Neural cell (in vitro differentiated cells): ENCODE measurements at regions not wholly inside any gene's neighbourhood (a gene's known extent, or its start where the extent isn't known, plus 50 kb on each side); places are given as distances from the start of the nearest gene placed in this dataset.

Experiments used
- EP300 ChIP-seq: fragments of 450-650 bp; conservative IDR thresholded peaks from 2 replicates; pipeline ENCODE4 v1.6.1; 2014; ENCODE audit warnings: antibody characterized with exemption, mild to moderate bottlenecking, moderate library complexity; ENCODE audit not compliant: poor library complexity, severe bottlenecking
- TAF1 ChIP-seq: IDR thresholded peaks from 2 replicates; pipeline ENCODE4 v1.6.1; 2012; ENCODE audit warnings: low read depth
- TF ChIP-seq, protein P1 (sequence below): fragments of 450-650 bp; IDR thresholded peaks from 2 replicates; pipeline ENCODE4 v1.5.1; 2014; ENCODE audit warnings: antibody characterized with exemption, mild to moderate bottlenecking, moderate library complexity; ENCODE audit not compliant: poor library complexity, severe bottlenecking

DNA sequence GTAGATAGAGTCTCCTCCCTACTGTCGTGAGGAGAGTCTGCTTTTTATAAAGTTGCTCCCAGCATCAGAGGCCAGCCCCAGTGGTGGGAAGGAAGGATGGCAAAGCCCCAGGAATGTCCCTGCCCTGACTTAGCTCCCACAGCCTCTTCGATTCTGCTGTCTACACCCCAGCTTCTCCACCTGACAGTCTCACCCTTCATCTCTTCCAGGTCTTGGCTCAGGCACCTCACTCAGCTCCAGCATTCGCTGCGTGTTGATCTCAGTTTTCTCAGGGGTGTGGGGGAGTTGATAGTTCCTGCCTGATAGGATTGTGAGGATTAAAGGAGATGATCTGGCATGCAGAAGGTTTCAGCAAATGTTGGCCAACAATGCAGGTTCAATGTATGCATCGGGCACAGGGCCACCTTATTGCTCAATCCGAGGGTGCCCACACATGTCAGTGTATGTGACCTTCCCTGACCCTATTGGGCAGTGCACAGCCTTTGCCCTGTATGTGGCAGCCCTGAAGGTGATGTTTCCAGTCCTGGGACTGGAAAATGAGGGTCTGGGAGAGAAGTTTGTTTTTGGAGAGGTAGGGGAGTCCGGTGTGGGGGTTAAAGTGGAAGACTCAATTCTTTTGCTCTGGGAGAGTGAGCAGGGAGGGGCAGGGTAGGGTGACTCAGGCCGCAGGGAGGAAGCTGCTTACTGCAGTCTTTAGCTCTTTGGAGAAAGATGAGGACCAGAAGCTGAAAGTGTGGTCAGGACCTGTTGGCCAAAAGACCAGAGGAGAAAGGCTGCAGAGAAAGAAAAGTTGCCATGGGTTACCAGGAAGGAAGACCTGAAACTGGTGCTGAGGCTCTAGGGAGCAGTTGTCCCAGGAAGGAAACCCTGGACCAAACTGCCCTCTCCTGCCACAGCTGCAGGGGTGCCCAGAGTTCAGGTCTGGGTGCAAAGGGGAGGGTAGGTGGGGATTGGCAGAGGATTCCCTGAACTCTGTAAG, 153.2 kb downstream of the MACROH2A1 start:
- TF ChIP-seq, protein P1, sequence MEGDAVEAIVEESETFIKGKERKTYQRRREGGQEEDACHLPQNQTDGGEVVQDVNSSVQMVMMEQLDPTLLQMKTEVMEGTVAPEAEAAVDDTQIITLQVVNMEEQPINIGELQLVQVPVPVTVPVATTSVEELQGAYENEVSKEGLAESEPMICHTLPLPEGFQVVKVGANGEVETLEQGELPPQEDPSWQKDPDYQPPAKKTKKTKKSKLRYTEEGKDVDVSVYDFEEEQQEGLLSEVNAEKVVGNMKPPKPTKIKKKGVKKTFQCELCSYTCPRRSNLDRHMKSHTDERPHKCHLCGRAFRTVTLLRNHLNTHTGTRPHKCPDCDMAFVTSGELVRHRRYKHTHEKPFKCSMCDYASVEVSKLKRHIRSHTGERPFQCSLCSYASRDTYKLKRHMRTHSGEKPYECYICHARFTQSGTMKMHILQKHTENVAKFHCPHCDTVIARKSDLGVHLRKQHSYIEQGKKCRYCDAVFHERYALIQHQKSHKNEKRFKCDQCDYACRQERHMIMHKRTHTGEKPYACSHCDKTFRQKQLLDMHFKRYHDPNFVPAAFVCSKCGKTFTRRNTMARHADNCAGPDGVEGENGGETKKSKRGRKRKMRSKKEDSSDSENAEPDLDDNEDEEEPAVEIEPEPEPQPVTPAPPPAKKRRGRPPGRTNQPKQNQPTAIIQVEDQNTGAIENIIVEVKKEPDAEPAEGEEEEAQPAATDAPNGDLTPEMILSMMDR, result no peak
- TF ChIP-seq EP300, result no peak
- no peak for TF ChIP-seq TAF1
